ENCODE measurements at regions not wholly inside any gene's neighbourhood (a gene's known extent, or its start where the extent isn't known, plus 50 kb on each side); places are given as distances from the start of the nearest gene placed in this dataset.
"Not testable (repeated sequence)": the region's sequence is repeated elsewhere in the genome, so short reads cannot be mapped to it uniquely, and the experiment has no call there.

- TF ChIP-seq CTCF (conservative IDR thresholded peaks at IDR 0.05 in 1 of 2, IDR thresholded peaks at IDR 0.05 in 1 of 2; ENCODE audit: extremely low read depth in 1 of 2, insufficient read depth in 1 of 2, low read depth in 1 of 2, low read length in 2 of 2); EZH2 (IDR thresholded peaks at IDR 0.05; ENCODE audit: borderline replicate concordance, low read length): not testable (repeated sequence)
Observed at GRCh38 chr6:139697856-139698255, 323.4 kb upstream of the CITED2 start.

Data from mammary epithelial cell (primary cell).